Lower lobe of right lung (tissue), 2 donors: ENCODE measurements at regions not wholly inside any gene's neighbourhood (a gene's known extent, or its start where the extent isn't known, plus 50 kb on each side); places are given as distances from the start of the nearest gene placed in this dataset.

Experiments used
- ATAC-seq, 2 donors: fragments of 200-7000 bp; cut with Tn5 transposase; one replicate each; pipeline ENCODE4 v1.9.1; 2020 to 2022; ENCODE audit warnings: mild to moderate bottlenecking in 2 of 2, moderate library complexity in 2 of 2
- DNase-seq: peaks from one replicate; pipeline ENCODE4 v3.0.0-alpha.2; 2020
- H3K27ac ChIP-seq: fragments of 200-600 bp; one replicate; pipeline ENCODE4 v1.8.0; 2022
- H3K27me3 ChIP-seq: fragments of 200-600 bp; one replicate; pipeline ENCODE4 v1.8.0; 2022; ENCODE audit warnings: low read depth
- H3K36me3 ChIP-seq: fragments of 200-600 bp; one replicate; pipeline ENCODE4 v1.8.0; 2022; ENCODE audit warnings: mild to moderate bottlenecking
- H3K4me1 ChIP-seq: fragments of 200-600 bp; one replicate; pipeline ENCODE4 v1.8.0; 2022
- H3K4me3 ChIP-seq: fragments of 200-600 bp; one replicate; pipeline ENCODE4 v1.8.0; 2022; ENCODE audit warnings: mild to moderate bottlenecking
- H3K9me3 ChIP-seq: fragments of 200-600 bp; one replicate; pipeline ENCODE4 v1.8.0; 2022
- CTCF ChIP-seq: fragments of 200-600 bp; IDR thresholded peaks from one replicate; pipeline ENCODE4 v1.8.0; 2022; ENCODE audit warnings: antibody characterized with exemption, mild to moderate bottlenecking
- intact Hi-C: fragments of 100-400 bp; cut with DNase I; formaldehyde crosslinking; loops from one replicate; pipeline ENCODE4 v1.11.0; 2022
- donor health status: DM: no; HTN: yes; CAD: no; lungs with severe emphysema.

DNA sequence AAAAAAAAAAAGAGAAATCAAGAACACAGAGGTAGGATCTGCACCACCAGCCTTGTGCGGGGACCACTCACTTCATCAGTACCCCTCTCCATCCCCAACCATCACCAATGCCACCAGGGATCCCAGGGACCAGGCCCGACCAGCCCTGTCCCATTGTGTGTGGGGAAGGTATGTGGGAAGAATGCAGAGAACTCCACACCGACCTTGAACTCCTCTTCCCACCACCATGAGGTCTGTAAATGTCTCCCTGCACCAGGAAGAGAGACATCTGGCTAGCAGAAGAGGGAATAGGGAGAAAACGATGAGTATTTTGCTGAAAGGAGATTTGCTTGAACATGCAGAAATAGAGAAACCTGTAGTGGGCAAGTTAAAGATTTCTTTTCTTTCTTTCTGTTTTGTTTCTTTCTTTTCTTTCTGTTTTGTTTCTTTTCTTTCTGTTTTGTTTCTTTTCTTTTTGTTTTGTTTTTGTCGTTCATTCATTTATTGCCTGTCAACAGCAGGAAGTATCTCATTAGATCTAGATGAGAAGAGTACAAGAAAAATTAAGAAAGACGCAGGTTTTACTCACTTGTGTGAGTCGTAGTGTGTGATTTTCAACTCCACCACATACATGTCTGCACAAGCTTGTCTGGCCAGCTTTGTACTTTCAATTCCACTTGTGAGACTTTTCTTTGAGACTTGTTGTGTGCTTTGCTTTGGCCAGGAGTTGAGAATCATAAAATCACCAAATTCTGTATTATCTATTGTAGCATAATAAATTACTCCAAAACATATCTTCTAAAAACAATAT, 179.8 kb upstream of the HAAO start:
- Histone ChIP-seq H3K27ac (no peak overlapping the region), H3K27me3 (no peaks in the 10 kb centered on the region), H3K36me3 (no peaks in the 10 kb centered on the region), H3K4me3 (no peak overlapping the region), H3K4me1 (peaks cover 17% of the 10 kb centered on the region), H3K9me3 (no peaks in the 10 kb centered on the region)
- intact Hi-C loops: no loop called here
- DNase-seq (no peak), ATAC-seq (no peak)
- no peak for TF ChIP-seq CTCF

DNA sequence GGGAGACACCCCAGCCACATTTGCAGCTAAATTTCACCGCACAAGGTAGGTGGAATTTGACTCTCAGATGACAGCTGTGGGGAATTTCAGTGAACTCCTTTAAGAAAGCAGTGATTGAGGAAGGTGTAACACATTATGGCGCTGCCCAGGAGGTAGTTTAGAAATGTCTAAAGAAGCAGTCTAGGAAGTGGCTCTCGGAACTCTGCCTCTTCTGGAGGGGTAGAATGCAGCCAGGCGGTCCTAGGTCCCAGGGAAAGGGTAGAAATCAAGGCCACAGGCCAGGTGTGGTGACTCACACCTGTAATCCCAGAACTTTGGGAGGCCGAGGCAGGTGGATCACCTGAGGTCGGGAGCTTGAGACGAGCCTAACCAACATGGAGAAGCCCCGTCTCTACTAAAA, 179.0 kb upstream of the HAAO start:
- no peak overlapping the region for H3K27ac ChIP-seq
- no peak overlapping the region for H3K4me3 ChIP-seq
- no peaks in the 10 kb centered on the region for H3K36me3 ChIP-seq
- DNase-seq (no peak), ATAC-seq (no peak)
- intact Hi-C loops: no loop called here
- no peak for TF ChIP-seq CTCF
- H3K9me3 ChIP-seq: no peaks in the 10 kb centered on the region
- H3K4me1 ChIP-seq: peaks cover 17% of the 10 kb centered on the region
- no peaks in the 10 kb centered on the region for H3K27me3 ChIP-seq

GRCh38 chr2:42970151-42970550, 177.8 kb upstream of the HAAO start:
- H3K9me3 ChIP-seq: no peaks in the 10 kb centered on the region
- H3K4me3 ChIP-seq: no peak overlapping the region
- no peak overlapping the region for H3K27ac ChIP-seq
- H3K36me3 ChIP-seq: no peaks in the 10 kb centered on the region
- ATAC-seq (no peak), DNase-seq (no peak)
- H3K4me1 ChIP-seq: peaks cover 11% of the 10 kb centered on the region
- no peaks in the 10 kb centered on the region for H3K27me3 ChIP-seq
- no peak for TF ChIP-seq CTCF
- intact Hi-C loops: no loop called here

DNA sequence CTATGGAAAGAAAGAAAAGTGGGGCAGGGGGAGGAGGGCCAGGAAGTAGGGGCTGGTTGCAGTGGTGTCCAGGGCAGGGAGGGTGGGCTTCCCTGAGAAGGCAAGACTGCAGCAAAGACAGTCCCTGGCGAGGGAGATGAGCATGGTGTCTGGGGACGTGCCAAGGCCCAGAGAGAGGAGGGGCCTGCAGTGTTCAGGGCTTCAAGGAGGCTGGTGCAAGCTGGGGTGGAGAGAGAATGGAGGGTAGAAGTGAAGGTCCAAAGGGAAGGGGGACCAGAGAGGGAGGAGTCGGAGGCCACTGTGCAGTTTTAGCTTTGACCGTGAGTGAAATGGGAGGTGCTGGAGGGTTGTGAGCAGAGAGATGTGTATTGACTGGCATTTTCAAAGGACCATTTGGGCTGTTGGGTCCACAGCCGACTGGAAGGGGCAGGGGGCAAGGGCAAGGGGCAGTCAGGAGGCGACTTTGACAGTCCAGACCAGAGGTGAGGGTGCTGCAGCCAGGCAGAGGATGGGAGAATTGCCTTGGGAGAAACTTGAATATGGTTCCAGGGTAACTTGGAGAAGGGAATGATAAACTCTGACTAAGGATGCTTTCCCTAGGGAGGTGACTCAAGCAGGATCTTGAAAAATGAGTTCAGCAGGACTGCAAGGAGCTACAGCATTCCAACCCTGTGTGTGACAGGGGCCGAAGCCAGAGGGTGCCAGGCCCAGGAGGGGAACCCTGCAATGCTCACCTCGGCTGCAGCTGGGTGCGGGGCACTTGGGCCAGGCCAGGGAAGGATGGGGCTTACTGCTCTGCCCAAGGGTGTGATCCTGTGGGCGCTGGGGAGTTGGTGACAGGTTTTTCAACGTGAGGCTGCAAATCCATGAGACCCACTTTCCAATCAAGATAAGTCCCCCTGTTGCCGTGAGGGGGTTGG, 177.1 kb upstream of the HAAO start:
- Histone ChIP-seq H3K27me3 (no peaks in the 10 kb centered on the region), H3K4me3 (no peak overlapping the region), H3K27ac (no peak overlapping the region), H3K9me3 (no peaks in the 10 kb centered on the region), H3K4me1 (peaks cover 11% of the 10 kb centered on the region), H3K36me3 (no peaks in the 10 kb centered on the region)
- ATAC-seq: no peak
- no peak for TF ChIP-seq CTCF
- no peak for DNase-seq
- intact Hi-C loops: no loop called here

- H3K4me1 ChIP-seq: peaks cover 15% of the 10 kb centered on the region
- TF ChIP-seq CTCF: no peak
- H3K27ac ChIP-seq: no peak overlapping the region
- DNase-seq (no peak), ATAC-seq (peak; percentile 23)
- no peaks in the 10 kb centered on the region for H3K9me3 ChIP-seq
- intact Hi-C loops: no loop called here
- H3K4me3 ChIP-seq: no peak overlapping the region
- H3K27me3 ChIP-seq: no peaks in the 10 kb centered on the region
- no peaks in the 10 kb centered on the region for H3K36me3 ChIP-seq
Observed at GRCh38 chr2:42967959-42968674, 175.7 kb upstream of the HAAO start.
